Mammary epithelial cell (primary cell): ENCODE measurements at regions not wholly inside any gene's neighbourhood (a gene's known extent, or its start where the extent isn't known, plus 50 kb on each side); places are given as distances from the start of the nearest gene placed in this dataset.

Experiments used
- CTCF ChIP-seq, 2 donors: IDR thresholded peaks in 1 of 2; conservative IDR thresholded peaks in 1 of 2; 2 replicates each; pipeline ENCODE4 v1.5.1; 2011 to 2012; ENCODE audit warnings: inconsistent platforms in 2 of 2, low read length in 2 of 2, mild to moderate bottlenecking in 2 of 2, control low read depth in 1 of 2, low read depth in 1 of 2; ENCODE audit not compliant: insufficient read depth in 1 of 2; ENCODE audit errors: extremely low read depth in 1 of 2
- EZH2 ChIP-seq: IDR thresholded peaks from 2 replicates; pipeline ENCODE4 v1.6.1; 2012; ENCODE audit warnings: low read length, inconsistent platforms, borderline replicate concordance

- TF ChIP-seq CTCF (conservative IDR thresholded peaks at IDR 0.05 in 1 of 2, IDR thresholded peaks at IDR 0.05 in 1 of 2; ENCODE audit: extremely low read depth in 1 of 2, insufficient read depth in 1 of 2, low read depth in 1 of 2, low read length in 2 of 2) (no peak), EZH2 (no peak)
Measured at GRCh38 chr17:72305472-72305871, 184.7 kb downstream of the SOX9 start.
